ENCODE measurements at regions not wholly inside any gene's neighbourhood (a gene's known extent, or its start where the extent isn't known, plus 50 kb on each side); places are given as distances from the start of the nearest gene placed in this dataset.

DNA sequence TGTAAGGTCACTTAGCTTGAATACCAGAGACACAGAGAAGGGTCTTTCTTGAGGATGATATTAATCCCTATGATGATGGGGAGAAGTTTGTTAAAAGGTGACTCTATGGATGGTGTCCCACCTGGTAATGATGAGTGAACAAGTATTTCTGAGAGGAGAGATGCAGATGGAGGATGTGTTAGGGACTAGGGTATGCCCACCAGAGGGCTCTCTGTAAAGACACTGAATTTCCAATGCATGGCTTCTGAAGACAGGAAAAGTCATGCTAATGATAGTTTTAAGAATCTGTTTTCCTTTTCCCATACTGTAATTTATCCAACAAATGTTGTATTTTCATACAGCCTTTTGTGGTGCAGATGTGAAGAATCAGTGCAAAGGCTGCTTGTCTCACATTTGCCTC, 1250.9 kb upstream of the CELF2 start:
- TF ChIP-seq, protein P1, sequence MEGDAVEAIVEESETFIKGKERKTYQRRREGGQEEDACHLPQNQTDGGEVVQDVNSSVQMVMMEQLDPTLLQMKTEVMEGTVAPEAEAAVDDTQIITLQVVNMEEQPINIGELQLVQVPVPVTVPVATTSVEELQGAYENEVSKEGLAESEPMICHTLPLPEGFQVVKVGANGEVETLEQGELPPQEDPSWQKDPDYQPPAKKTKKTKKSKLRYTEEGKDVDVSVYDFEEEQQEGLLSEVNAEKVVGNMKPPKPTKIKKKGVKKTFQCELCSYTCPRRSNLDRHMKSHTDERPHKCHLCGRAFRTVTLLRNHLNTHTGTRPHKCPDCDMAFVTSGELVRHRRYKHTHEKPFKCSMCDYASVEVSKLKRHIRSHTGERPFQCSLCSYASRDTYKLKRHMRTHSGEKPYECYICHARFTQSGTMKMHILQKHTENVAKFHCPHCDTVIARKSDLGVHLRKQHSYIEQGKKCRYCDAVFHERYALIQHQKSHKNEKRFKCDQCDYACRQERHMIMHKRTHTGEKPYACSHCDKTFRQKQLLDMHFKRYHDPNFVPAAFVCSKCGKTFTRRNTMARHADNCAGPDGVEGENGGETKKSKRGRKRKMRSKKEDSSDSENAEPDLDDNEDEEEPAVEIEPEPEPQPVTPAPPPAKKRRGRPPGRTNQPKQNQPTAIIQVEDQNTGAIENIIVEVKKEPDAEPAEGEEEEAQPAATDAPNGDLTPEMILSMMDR (IDR thresholded peaks at IDR 0.05 in 2 of 3, conservative IDR thresholded peaks at IDR 0.05 in 1 of 3; ENCODE audit: control insufficient read depth in 2 of 3, extremely low read depth in 1 of 3, insufficient read depth in 1 of 3, low read depth in 3 of 3, low read length in 3 of 3) = no peak
- TF ChIP-seq KDM1A (IDR thresholded peaks at IDR 0.05; ENCODE audit: borderline replicate concordance) (no peak), REST (IDR thresholded peaks at IDR 0.05; ENCODE audit: low read depth, low read length) (no peak), TCF7 (IDR thresholded peaks at IDR 0.05; ENCODE audit: borderline replicate concordance) (no peak), EZH2 (IDR thresholded peaks at IDR 0.05; ENCODE audit: borderline replicate concordance, control insufficient read depth, low read depth, low read length) (no peak), SIN3A (IDR thresholded peaks at IDR 0.05; ENCODE audit: low read depth, low read length) (no peak), TBL1XR1 (IDR thresholded peaks at IDR 0.05; ENCODE audit: low read depth, low read length) (no peak), YY1 (IDR thresholded peaks at IDR 0.05; ENCODE audit: low read depth, low read length) (no peak), HDAC6 (IDR thresholded peaks at IDR 0.05; ENCODE audit: unreplicated experiment) (no peak)
- TF ChIP-seq, protein P2, sequence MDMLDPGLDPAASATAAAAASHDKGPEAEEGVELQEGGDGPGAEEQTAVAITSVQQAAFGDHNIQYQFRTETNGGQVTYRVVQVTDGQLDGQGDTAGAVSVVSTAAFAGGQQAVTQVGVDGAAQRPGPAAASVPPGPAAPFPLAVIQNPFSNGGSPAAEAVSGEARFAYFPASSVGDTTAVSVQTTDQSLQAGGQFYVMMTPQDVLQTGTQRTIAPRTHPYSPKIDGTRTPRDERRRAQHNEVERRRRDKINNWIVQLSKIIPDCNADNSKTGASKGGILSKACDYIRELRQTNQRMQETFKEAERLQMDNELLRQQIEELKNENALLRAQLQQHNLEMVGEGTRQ (IDR thresholded peaks at IDR 0.05; ENCODE audit: borderline replicate concordance, low read depth, low read length) = no peak
- TF ChIP-seq, protein P3, sequence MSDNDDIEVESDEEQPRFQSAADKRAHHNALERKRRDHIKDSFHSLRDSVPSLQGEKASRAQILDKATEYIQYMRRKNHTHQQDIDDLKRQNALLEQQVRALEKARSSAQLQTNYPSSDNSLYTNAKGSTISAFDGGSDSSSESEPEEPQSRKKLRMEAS (IDR thresholded peaks at IDR 0.05; ENCODE audit: low read depth, low read length) = no peak
